NCI-H226 (cell line): ENCODE measurements at regions not wholly inside any gene's neighbourhood (a gene's known extent, or its start where the extent isn't known, plus 50 kb on each side); places are given as distances from the start of the nearest gene placed in this dataset.
"Not testable (repeated sequence)": the region's sequence is repeated elsewhere in the genome, so short reads cannot be mapped to it uniquely, and the experiment has no call there.

ENCODE experiments used
- DNase-seq: peaks from one replicate; pipeline ENCODE4 v3.0.0-alpha.2; 2015

GRCh38 chr3:66633402-66634381, 132.9 kb upstream of the LRIG1 start:
- DNase-seq, result no peak

- no peak for DNase-seq
Measured at GRCh38 chr3:66638717-66639116, 137.9 kb upstream of the LRIG1 start.

GRCh38 chr3:66639809-66640356, 139.1 kb upstream of the LRIG1 start:
- DNase-seq, result no peak

- no peak for DNase-seq
Measured at GRCh38 chr3:66642019-66642418, 141.2 kb upstream of the LRIG1 start.

GRCh38 chr3:66642484-66642883, 141.7 kb upstream of the LRIG1 start:
- no peak for DNase-seq

GRCh38 chr3:66644549-66644948, 143.7 kb upstream of the LRIG1 start:
- DNase-seq, result no peak

GRCh38 chr3:66648975-66649374, 148.2 kb upstream of the LRIG1 start:
- DNase-seq, result no peak

- not testable (repeated sequence) for DNase-seq
Measured at GRCh38 chr3:66651520-66651919, 150.7 kb upstream of the LRIG1 start.

- not testable (repeated sequence) for DNase-seq
Measured at GRCh38 chr3:66652100-66652499, 151.3 kb upstream of the LRIG1 start.

- DNase-seq, result no peak
Measured at GRCh38 chr3:66655044-66655443, 154.2 kb upstream of the LRIG1 start.

GRCh38 chr3:66655671-66656070, 154.8 kb upstream of the LRIG1 start:
- DNase-seq, result no peak

- no peak for DNase-seq
Measured at GRCh38 chr3:66656609-66657008, 155.8 kb upstream of the LRIG1 start.

GRCh38 chr3:66659056-66659455, 158.2 kb upstream of the LRIG1 start:
- no peak for DNase-seq

GRCh38 chr3:66661628-66662027, 160.8 kb upstream of the LRIG1 start:
- no peak for DNase-seq

- no peak for DNase-seq
Measured at GRCh38 chr3:66662894-66663293, 162.1 kb upstream of the LRIG1 start.

- DNase-seq, result no peak
Measured at GRCh38 chr3:66665021-66665695, 164.3 kb upstream of the LRIG1 start.

- DNase-seq, result no peak
Measured at GRCh38 chr3:66666362-66666761, 165.5 kb upstream of the LRIG1 start.

GRCh38 chr3:66667263-66667662, 166.4 kb upstream of the LRIG1 start:
- no peak for DNase-seq

GRCh38 chr3:66671291-66671690, 170.5 kb upstream of the LRIG1 start:
- DNase-seq, result no peak

- no peak for DNase-seq
Measured at GRCh38 chr3:66672830-66673229, 172.0 kb upstream of the LRIG1 start.

GRCh38 chr3:66673293-66673692, 172.5 kb upstream of the LRIG1 start:
- no peak for DNase-seq

- peak; percentile 16 for DNase-seq
Measured at GRCh38 chr3:66675366-66675765, 174.5 kb upstream of the LRIG1 start.

GRCh38 chr3:66692042-66692765, 191.4 kb upstream of the LRIG1 start:
- DNase-seq, result no peak
